Mesothelial cell of epicardium (in vitro differentiated cells): ENCODE measurements at regions not wholly inside any gene's neighbourhood (a gene's known extent, or its start where the extent isn't known, plus 50 kb on each side); places are given as distances from the start of the nearest gene placed in this dataset.
A peak's percentile ranks its signal among the peaks of the same experiment; 100 is the strongest.

Source experiments
- DNase-seq, 2 experiments: peaks; one replicate each; pipeline ENCODE4 v3.0.0; 2021; ENCODE audit warnings: low spot score in 2 of 2; ENCODE audit not compliant: unreplicated experiment in 2 of 2
- H3K27ac Mint-ChIP-seq: 2 replicates; pipeline ENCODE4 v1.8.0; 2021; ENCODE audit warnings: mixed read lengths
- H3K27me3 Mint-ChIP-seq: 2 replicates; pipeline ENCODE4 v1.8.0; 2021; ENCODE audit warnings: low read depth, mixed read lengths
- H3K36me3 Mint-ChIP-seq: 2 replicates; pipeline ENCODE4 v1.8.0; 2021; ENCODE audit warnings: mixed read lengths
- H3K4me1 Mint-ChIP-seq: 2 replicates; pipeline ENCODE4 v1.8.0; 2021; ENCODE audit warnings: mixed read lengths
- H3K4me3 Mint-ChIP-seq: 2 replicates; pipeline ENCODE4 v1.8.0; 2021; ENCODE audit warnings: mild to moderate bottlenecking, moderate library complexity, mixed read lengths
- H3K9me3 Mint-ChIP-seq: 2 replicates; pipeline ENCODE4 v1.8.0; 2021; ENCODE audit warnings: mixed read lengths
- TF ChIP-seq, protein P1 (sequence below): fragments of 200-600 bp; sonication (generic); IDR thresholded peaks from one replicate; pipeline ENCODE4 v1.5.0; 2021; ENCODE audit warnings: antibody characterized with exemption; ENCODE audit not compliant: unreplicated experiment

DNA sequence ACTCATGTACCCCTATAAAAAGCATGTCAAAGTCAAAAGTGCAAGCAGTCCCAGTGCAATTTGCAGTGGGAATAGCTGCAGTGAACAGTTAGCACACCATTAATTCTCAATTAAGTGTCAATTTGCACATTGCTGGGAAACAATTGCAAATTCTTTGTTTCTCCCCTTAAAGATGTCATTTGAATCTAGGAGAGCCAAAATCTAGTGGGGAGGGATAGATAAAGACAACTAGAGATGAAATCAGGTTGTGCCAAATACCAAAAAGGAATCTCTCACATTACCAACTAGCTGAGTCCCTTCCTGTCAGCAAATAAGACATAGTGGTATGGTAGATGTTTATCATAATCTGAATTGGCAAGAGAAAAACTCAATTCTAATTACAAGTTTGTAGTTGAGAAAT, 330.7 kb downstream of the NUF2 start:
- H3K9me3 Mint-ChIP-seq = peaks cover 11% of the 10 kb centered on the region
- H3K4me1 Mint-ChIP-seq = peaks cover 39% of the 10 kb centered on the region
- TF ChIP-seq, protein P1, sequence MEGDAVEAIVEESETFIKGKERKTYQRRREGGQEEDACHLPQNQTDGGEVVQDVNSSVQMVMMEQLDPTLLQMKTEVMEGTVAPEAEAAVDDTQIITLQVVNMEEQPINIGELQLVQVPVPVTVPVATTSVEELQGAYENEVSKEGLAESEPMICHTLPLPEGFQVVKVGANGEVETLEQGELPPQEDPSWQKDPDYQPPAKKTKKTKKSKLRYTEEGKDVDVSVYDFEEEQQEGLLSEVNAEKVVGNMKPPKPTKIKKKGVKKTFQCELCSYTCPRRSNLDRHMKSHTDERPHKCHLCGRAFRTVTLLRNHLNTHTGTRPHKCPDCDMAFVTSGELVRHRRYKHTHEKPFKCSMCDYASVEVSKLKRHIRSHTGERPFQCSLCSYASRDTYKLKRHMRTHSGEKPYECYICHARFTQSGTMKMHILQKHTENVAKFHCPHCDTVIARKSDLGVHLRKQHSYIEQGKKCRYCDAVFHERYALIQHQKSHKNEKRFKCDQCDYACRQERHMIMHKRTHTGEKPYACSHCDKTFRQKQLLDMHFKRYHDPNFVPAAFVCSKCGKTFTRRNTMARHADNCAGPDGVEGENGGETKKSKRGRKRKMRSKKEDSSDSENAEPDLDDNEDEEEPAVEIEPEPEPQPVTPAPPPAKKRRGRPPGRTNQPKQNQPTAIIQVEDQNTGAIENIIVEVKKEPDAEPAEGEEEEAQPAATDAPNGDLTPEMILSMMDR = no peak
- DNase-seq = no peak
- no peaks in the 10 kb centered on the region for H3K27me3 Mint-ChIP-seq
- H3K4me3 Mint-ChIP-seq = no peak overlapping the region
- no peak overlapping the region for H3K27ac Mint-ChIP-seq
- no peaks in the 10 kb centered on the region for H3K36me3 Mint-ChIP-seq

GRCh38 chr1:163655565-163655964, 333.8 kb downstream of the NUF2 start:
- TF ChIP-seq, protein P1 = no peak
- no peak for DNase-seq
- no peak overlapping the region for H3K4me3 Mint-ChIP-seq
- H3K4me1 Mint-ChIP-seq = peaks cover 45% of the 10 kb centered on the region
- H3K27ac Mint-ChIP-seq = peak overlapping the region; percentile 80
- H3K27me3 Mint-ChIP-seq = no peaks in the 10 kb centered on the region
- peaks cover 13% of the 10 kb centered on the region for H3K9me3 Mint-ChIP-seq
- no peaks in the 10 kb centered on the region for H3K36me3 Mint-ChIP-seq

- Mint-ChIP-seq H3K27me3 (no peaks in the 10 kb centered on the region), H3K9me3 (peaks cover 9% of the 10 kb centered on the region), H3K27ac (peak overlapping the region; percentile 80), H3K4me1 (peaks cover 45% of the 10 kb centered on the region), H3K36me3 (no peaks in the 10 kb centered on the region), H3K4me3 (no peak overlapping the region)
- TF ChIP-seq, protein P1 = no peak
- DNase-seq = no peak
Observed at GRCh38 chr1:163656095-163656759, 334.5 kb downstream of the NUF2 start.

DNA sequence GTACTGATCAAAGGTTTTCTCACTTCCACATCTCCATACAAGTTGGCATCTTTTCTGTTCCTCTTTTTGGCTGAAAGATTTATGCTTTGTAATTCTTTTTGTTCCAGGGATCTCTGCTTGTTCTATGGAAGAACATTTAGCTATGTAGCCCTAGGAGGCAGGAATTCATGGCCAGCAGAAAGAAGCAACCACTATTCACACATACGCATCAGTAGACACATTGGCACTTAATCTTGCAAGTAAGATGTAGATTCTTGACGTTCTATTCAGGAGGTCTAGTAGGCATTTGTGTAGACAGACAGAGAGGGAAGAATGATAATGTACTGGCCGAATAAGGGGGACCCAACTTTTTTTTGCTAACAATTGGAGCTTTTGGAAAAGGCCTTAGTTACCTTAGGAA, 336.0 kb downstream of the NUF2 start:
- TF ChIP-seq, protein P1 = no peak
- H3K27me3 Mint-ChIP-seq = no peaks in the 10 kb centered on the region
- peaks cover 38% of the 10 kb centered on the region for H3K4me1 Mint-ChIP-seq
- H3K36me3 Mint-ChIP-seq = no peaks in the 10 kb centered on the region
- peaks cover 9% of the 10 kb centered on the region for H3K9me3 Mint-ChIP-seq
- DNase-seq = no peak
- H3K4me3 Mint-ChIP-seq = no peak overlapping the region
- H3K27ac Mint-ChIP-seq = no peak overlapping the region

DNA sequence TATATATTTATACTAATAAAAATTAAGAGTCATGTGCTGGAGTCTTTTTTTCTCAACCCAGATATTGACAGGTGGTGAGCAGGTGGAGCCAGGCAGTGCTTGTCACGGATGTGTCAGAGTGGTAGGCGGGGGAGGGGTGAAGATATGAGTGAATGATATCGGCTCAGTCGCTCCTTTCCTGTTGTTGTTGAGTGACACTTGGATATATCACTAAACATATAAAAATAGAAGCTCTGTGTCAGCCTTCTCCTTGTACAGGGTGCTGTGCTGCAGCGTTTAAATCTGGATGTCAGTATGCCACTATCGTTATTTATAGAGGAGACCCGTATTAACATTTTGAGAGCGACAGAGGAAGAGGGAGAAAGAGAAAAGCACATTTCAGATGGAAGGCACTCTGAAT, 339.6 kb downstream of the NUF2 start:
- Mint-ChIP-seq H3K4me1 (peaks cover 13% of the 10 kb centered on the region), H3K9me3 (peaks cover 9% of the 10 kb centered on the region), H3K4me3 (no peak overlapping the region), H3K27ac (no peak overlapping the region), H3K36me3 (no peaks in the 10 kb centered on the region), H3K27me3 (no peaks in the 10 kb centered on the region)
- TF ChIP-seq, protein P1 = no peak
- DNase-seq = no peak
